EL (cell line): ENCODE measurements at regions not wholly inside any gene's neighbourhood (a gene's known extent, or its start where the extent isn't known, plus 50 kb on each side); places are given as distances from the start of the nearest gene placed in this dataset.
A peak's percentile ranks its signal among the peaks of the same experiment; 100 is the strongest.
"Not testable (repeated sequence)": the region's sequence is repeated elsewhere in the genome, so short reads cannot be mapped to it uniquely, and the experiment has no call there.

Experiments
- DNase-seq: peaks from one replicate; pipeline ENCODE4 v3.0.0-alpha.2; 2016

DNA sequence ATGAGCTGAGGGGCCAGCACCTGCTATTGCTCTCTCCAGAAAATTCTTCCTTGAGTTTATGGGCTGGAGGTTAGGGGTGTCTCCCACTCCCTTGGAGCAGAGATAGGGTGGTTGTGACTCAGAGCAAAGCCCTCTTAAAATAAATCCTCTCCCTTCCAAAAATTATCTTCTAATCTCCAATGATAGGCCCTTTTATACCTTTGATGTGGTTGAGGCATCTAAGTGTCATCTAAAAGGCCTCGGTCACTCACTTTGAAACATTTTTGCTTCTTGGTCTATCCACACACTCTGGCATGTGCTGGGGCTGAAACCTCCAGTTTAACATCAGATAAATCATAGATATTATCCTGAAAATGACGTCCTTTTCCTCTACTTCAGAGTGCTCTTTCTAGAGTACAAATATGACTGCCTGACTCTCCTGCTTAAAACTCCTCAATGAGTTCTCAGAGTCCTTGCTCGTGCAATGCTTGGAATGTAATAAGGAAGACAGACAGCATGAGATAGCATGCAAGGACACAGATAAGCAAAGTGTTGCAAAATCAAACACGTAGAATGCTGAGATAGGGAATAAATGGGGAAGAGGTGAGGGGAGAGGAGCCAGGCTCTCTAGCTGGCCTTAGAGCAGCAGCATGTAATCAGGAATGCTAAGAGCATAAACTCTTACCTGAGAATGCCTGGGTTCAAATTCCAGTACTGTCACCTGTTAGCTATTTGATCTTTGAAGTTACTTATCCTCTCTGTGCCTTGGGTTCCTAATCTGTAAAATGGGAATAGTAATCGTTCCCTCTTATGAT lies 374.1 kb upstream of the CITED2 start:
- DNase-seq, result peak; percentile 70

DNA sequence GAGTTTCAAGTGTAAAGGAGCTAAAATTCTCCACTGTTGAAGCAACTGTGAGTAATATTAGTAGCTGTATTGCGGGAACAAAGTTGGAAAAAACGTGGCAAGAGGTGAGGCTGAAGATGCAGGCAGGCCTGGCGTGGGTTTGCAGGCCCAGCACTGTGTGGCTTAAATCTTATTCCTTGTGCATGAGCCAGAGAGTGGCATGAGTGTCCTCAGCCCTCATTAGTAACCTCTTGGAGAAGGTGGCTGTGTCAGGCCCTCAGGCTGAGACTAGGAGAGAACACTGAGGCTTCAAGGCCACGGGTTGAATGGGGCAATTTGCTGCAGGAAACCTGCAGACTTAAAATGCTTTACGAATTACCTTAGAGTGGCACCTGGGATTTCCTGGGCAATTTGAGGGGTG lies 372.7 kb upstream of the CITED2 start:
- DNase-seq, result no peak

DNA sequence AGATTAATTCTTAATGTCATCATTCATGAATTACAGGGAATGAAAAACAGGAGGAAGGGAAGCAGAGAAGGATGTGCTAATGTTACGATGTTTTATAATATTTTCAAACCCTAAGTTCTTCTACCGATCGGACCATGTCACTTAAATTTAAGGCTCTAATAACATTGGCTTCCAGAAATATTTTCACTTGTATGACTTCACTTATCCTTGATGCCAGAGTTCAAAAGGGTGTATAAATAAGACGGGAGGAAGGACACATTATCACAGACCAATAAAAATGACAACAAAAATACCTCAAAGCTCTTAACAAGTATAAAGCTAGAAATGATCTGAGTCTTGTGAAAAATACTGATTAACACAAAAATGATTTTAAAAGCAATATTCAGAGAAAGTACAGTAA lies 370.4 kb upstream of the CITED2 start:
- no peak for DNase-seq

DNA sequence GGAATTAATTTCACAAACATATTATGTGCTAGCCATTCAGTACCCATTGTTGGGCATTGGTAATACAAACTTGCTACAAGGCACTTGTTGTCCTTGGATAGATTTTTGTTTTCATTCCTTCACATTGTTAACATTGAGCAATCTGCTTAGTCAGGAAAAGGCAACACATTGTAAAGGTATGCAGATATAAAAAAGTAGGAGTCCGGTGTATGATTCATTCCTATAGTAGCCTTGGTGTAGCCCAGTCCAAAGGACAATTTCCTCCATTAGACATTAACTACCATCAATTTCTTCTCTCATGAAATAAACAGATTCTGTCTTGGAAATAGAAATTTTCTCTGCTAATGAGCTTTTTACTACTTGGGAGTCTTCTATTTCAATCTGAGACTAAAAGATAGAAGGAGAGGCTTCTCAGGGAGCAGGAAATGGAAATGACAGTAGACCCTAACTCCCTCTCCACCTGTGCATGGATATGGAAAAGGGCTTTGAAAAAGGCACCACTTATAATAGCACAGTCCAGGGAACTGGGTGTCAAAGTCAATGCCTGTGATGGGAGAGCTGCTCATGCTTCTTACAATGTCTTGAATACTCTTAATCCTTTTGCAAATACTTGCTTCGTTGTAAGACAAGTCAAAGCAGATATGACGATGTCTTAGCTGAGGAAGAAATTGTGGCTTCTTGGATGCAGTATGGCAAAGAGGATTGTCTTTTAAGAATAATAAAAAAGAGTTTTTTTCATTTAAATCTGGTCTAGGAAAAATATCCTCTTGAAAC lies 369.4 kb upstream of the CITED2 start:
- peak; percentile 93 for DNase-seq

DNA sequence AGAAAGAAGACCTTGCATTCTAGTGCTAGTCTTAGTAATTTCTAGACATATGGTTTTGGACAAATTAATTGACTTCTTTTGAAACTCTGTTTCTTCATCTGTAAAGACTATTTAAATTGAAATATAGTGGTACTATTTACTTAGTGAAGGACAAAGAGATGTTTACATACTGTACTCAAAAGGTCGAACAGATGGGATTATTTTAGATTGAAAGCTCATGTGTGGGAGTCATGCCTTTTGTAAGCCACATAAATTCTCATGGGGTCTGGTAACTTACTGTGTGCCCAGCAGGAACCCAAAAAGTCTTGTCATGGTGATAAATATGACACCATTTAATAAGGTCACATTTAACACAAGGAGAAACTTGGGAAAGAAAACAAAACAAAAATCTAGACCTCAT lies 368.2 kb upstream of the CITED2 start:
- no peak for DNase-seq

DNA sequence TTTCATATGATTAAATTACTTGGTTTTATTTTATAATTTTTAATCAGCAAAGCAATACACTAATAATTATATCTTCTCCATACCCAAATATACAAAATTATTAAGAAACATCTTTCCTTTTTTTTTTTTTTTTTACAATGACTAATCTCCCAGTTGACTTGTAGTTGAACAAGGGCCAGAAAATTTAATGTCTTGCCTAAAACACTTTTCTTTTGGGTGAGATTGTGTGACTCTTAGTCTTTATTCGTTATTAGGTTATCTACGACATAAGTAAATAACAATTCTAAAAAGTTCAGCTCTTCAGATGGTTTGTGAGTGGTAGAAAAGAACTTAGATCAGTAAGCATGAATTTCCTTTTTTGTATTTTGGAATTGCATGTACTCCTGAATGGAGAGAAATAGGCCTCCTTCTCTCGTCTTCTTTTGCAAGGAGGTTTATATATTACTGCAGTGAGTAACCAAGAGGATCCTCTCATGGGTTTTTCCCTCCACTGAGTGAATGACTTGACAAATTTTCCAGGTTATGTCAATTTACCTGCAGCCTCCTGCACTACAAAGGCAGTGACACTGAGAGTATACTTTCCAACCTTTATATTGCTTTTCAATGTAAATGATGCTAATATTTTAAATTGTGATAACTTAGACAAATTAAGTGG lies 364.5 kb upstream of the CITED2 start:
- no peak for DNase-seq

DNA sequence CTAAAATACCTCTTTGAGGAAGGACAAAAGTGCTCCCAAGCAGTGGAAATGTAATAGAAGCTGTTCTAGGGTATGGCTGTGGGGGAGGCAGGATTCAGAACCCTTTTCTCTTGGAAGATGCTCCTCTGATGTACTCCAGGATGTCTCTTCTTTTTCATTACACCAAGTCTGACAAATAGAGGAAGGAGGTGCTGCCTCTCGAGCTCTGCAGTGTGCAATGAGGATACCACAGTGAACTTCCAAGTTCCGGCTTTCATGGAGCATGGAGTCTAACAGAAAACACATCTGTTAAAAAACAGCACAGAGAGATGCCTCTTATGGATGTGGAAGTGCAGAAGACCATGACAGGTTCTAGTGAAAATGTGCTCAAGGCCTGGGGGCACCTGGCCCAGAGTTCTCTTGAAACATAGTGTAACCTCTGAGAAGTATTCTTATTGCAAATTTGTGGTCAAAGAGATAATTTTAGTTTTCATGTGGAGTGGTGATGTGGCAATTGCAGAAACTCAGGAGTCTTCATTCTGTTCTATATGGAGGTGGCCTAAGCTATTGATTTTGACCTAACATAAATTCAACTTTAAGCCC lies 362.0 kb upstream of the CITED2 start:
- no peak for DNase-seq

DNA sequence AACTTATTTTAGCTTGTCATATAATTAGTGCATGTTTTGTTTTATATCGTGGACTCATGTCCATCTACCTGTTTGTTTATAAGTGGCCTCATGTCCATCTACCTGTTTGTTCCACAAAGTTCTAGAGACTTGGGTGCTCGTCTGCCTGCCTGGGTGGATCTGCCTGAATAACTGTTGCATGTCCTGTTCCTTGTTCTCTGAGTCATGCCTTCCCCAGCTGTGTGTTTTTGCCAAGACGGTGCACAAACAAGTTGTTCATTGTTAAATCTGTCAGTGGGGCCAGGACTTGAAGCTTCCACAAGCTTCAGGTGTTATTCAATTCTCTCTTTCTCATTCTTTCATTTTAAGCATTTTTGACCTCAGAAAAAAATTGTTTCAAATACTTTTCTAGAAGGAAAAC lies 358.0 kb upstream of the CITED2 start:
- peak; percentile 61 for DNase-seq

DNA sequence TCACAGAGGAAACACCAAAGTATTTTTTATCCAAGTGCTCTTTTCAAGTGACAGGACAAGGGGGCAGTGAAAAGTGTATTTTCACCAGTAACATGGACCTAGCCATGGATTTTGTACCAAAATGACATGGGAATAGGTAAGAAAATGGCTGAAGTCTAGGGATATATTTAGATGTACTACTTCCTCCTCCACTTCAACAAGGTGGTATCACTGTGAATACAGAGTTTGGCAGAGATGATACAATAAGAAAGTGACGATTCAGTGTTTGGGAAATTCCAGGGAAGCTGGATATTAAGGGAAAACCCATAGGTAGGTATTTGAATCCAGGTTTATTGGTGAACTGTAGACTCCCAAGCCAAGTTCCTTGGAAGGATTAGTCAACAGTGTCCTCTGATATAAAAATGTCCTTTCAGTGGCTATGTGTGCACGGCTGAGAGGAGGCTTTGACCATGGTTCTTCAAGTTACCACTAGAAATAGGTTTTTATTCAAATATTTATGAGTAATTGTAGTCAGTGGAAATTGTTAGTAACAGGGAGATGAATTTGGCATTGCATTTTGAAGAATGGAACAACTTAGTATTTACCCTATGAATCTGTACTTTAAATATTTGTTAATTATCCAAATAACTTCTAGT lies 356.0 kb upstream of the CITED2 start:
- no peak for DNase-seq

DNA sequence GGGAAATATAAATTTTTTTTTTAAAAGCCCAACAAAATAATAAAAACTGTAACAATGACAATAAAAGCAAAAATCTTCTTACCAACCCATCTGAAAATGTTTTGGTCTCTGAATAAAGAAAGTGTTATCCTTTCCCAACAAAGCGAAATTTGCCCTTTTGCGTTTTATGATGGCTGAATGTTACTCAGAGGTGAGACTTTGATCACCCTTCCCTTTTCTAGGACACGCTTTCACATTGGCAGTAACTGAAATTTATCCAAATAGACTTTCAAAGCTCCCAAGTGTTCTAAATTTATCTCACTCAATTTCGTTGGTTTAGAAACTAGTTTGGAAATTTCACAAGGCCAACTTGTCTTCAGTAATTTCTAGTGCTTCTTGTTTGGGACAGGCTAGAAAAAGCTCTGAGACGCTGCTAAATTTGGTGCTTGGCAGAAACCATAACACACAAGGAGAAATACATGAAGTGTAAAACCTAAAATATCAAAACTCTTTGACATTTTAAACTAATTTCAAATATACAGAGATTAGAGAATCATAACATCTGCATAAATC lies 354.5 kb upstream of the CITED2 start:
- DNase-seq, result no peak

DNA sequence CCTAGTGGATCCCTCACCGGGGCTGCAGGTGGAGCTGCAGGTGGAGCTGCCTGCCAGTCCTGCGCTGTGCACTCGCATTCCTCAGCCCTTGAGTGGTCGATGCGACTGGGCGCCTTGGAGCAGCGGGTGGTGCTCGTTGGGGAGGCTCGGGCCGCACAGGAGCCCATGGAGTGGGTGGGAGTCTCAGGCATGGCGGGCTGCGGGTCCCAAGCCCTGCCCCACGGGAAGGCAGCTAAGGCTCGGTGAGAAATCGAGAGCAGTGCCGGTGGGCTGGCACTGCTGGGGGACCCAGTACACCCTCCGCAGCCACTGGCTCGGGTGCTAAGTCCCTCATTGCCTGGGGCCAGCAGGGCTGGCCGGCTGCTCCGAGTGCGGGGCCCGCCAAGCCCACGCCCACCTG lies 351.8 kb upstream of the CITED2 start:
- not testable (repeated sequence) for DNase-seq

DNA sequence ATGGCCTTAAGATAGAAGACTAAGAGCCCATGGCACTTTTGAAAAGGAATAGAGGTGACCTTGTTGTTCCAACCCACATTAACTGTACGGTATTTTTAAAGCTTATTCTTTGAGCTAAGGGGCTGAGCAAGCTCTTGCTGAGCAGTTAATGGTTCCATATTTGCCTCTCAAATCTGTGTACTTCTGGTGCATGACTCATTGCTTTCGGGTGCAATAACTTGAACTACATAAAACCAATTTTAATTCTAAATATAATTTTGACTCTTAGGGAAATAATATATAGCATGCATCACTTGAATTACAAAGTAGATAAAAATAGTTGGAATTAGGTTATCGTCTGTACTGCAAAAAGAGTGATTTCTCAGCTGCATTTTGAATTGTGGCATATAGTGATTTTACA lies 348.1 kb upstream of the CITED2 start:
- DNase-seq, result no peak

DNA sequence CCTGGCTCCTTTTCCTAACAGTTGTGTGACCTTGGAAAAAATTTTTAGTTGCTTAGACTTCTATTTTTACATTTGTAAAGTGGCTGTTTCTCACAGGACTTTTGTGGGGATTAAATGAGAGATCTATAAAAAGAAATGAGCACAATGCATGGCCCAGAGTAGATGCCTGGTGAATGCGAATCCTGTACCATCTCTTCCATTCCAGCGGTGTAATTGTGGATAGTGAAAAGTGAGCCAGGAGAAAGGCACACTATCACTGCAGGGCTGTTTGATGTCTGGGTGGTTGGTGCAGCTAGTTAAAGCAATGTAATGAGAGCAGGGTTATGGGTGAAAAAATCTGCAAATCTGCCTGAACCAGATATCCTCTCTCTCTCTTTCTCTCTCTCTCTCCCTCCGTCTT lies 347.5 kb upstream of the CITED2 start:
- no peak for DNase-seq

DNA sequence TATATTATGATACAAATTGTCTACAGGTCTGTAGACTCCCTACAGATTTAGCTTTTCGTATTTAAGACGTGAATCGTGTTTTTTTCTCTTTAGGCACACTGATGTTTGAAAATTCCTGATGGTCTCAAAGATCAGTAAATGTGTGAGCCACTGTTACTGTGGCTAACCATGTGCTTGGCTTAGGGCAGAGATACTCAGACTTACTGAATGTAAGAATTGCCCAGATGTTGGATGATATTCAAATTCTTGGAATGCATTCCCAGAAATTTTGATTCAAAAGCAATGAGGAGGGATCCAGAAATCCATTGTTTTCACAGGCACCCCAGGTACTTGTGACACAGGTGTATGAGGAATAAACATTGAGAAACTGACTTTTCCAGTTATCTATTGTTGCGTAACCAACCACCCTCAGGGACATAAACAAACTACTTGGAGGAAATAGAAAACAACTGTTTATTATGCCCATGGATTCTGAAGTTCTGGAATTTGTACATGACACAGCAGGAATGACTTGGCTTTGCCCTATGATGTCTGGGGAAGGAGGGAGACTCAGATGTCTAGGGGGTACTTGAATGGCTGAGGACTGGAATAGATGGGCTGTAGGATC lies 339.6 kb upstream of the CITED2 start:
- peak; percentile 23 for DNase-seq

DNA sequence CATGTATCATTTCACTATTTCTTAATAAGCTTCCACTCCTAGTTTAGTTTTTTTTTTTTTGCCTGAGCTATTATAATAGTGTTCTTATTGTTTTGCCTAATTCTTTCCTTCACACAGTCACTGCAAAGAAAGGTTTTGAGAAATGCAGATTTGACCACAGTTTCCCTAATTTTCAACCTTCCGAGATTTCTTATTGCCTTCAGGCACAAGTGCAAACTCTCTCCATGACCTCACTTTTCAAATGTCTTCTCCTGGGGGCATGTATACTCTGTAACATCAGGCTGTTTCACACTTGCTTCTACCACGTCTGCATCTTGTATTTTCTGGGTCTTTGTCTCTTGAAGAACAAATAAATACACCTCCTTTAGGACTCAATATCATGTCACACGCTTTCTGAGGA lies 339.0 kb upstream of the CITED2 start:
- peak; percentile 30 for DNase-seq

DNA sequence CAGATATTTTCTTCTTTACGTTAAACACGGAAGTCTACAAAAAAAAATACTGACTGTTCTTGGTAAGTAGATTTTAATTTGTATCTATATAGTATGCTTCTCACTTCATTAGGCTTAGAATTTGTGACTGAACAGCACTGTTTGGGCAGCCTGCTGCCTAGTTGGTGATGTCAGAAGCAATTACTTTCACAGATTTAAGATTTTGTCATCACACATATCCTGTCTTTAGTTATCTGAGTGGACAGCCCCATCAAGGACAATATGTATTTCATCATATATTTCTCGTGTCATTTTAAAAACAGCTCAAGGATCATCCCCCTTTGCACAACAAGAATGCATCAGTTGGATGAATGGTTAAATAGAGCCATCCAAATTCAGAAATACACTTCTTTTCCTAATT lies 338.4 kb upstream of the CITED2 start:
- no peak for DNase-seq

DNA sequence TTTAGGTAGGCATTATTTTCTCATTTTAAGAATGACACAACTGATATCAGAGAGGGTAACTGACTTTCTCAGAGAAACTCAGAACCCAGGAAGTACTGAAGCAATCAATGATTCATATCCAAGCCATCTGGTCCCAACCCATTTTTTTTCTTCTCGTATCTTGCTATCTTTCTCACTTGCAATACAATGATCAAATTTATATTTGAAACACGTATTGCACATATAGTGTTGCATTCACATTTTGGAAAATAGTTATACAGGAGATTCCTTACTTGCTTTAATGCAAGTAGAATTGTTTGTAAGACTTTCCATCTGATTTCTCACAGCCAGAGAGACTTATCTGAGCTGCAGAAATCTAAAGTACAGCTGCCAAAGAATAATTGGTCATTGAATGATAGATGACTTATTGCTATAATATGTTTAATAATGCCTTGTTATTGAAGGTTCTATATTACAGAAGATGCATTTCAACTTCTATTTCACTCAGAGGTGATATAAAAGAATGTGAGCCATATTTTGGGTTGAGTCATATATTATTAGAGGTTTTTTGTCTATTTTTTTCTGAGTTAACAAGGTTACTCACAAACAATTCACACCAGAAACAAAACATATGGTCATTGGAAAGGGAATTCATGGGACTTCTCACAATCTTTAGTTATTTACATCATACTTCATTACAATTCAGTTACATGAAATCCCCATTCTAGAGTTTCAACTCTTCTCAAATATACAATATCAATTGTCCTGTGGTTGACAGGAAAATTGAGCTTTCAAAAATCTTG lies 337.5 kb upstream of the CITED2 start:
- DNase-seq, result peak; percentile 79

DNA sequence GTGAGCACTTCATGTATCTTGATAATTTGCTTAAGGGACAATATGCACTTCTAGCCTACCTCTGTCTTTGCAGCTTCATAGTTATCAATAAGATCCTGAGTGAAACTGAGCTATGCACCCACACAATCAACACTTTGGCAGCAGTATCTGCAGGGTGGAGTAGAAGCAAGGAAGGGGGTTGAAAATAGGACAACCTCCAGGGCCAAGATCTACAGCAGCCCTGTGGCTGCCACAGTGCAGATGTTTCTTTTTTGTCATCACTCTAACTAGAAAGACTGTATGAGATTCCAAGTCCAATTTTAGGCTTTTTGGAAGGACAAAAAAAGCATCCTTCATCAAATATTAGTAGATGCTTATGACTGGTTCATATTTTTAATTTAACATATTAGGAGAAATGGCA lies 336.1 kb upstream of the CITED2 start:
- DNase-seq, result no peak

DNA sequence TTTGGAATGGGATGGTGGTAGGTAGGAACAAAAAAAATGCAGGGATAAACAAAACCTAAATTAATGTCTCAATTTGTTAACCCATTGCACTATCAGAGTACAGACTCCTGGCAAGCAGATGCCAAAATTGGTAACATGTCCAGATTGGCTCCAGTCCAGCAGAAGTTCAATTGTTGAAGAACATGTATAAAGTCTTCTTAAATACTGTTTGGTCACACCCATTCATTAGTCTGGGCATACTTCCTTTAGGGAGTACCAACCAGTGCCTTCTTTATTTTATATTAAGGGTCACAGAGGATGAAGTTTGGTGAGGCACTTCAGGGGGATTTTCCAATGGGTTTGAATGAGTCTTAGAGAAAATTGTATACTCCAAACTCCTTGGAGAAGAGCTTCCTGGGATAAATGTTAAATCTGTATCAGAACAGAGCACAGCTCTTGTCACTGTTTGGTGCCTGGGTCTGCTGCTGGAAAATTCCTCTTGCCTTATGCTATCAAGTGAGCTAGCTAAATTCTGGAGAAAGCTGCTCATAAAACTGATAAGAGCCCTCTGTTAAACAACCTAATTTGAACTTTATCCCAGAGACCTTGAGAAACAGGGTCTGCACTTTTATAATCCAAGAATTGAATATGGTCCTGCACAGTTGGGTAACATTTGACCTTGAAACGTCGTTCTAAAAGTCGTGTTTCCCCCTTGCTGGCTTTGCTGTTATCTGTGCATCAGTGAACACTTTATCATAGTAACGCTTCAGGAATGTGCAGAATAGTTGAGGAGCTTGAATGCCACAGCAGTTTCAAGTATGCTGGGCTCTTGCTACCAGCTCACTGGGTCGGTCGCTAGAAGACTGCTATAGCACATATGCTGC lies 334.1 kb upstream of the CITED2 start:
- peak; percentile 96 for DNase-seq

DNA sequence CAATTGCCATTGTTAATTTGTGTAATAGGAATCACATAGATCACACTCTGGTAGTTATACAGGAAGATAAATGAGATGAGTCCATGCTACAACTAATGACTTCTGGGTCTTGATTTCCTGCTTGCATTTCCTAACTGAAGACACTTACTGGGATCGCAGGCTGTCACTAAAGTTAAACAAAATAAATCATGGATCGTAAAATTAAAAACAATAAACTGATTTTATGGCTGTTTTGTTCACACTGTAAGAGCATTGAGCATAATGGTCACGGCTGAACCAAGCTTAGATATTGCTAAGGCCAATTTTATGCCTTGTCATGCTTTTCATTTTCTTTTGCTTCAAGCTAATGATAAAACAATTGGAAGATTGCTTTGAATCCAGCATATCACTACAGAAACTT lies 332.5 kb upstream of the CITED2 start:
- DNase-seq, result no peak
